HAP-1 (cell line): ENCODE measurements at regions not wholly inside any gene's neighbourhood (a gene's known extent, or its start where the extent isn't known, plus 50 kb on each side); places are given as distances from the start of the nearest gene placed in this dataset.
"Not testable (repeated sequence)": the region's sequence is repeated elsewhere in the genome, so short reads cannot be mapped to it uniquely, and the experiment has no call there.

Experiments used
- DNase-seq, 2 experiments: peaks; one replicate each; pipeline ENCODE4 v3.0.0-alpha.2; 2016 to 2020; ENCODE audit warnings: low spot score in 2 of 2
- H3K27me3 ChIP-seq: fragments of 250-450 bp; sonication (Bioruptor Pico); 2 replicates; pipeline ENCODE4 v1.5.1; 2020; ENCODE audit warnings: low read depth, mild to moderate bottlenecking, moderate library complexity
- H3K36me3 ChIP-seq: fragments of 250-450 bp; sonication (Bioruptor Pico); replicated peaks from 2 replicates; pipeline ENCODE4 v1.5.1; 2020; ENCODE audit warnings: mild to moderate bottlenecking
- H3K4me1 ChIP-seq: fragments of 250-450 bp; sonication (Bioruptor Pico); 2 replicates; pipeline ENCODE4 v1.5.1; 2020; ENCODE audit warnings: mild to moderate bottlenecking
- H3K4me3 ChIP-seq: fragments of 250-450 bp; sonication (Bioruptor Pico); 2 replicates; pipeline ENCODE4 v1.5.1; 2020; ENCODE audit warnings: mild to moderate bottlenecking, moderate library complexity
- H3K9me3 ChIP-seq: fragments of 250-450 bp; sonication (Bioruptor Pico); 2 replicates; pipeline ENCODE4 v1.5.1; 2020; ENCODE audit warnings: mild to moderate bottlenecking, moderate library complexity
- in situ Hi-C: fragments of 300-500 bp; cut with MboI; formaldehyde crosslinking; loops from 3 replicates; pipeline ENCODE4 v1.14.3; 2020; ENCODE audit warnings: low sequenced_read_pairs, inconsistent platforms, mixed read lengths

GRCh38 chr1:79271759-79272158 is 265.2 kb upstream of the ADGRL4 start:
- Histone ChIP-seq H3K4me1 (no peaks in the 10 kb centered on the region), H3K4me3 (no peak overlapping the region), H3K9me3 (no peaks in the 10 kb centered on the region), H3K27me3 (no peaks in the 10 kb centered on the region), H3K36me3 (no peaks in the 10 kb centered on the region)
- in situ Hi-C loops = no loop called here
- no peak for DNase-seq

GRCh38 chr1:79264975-79265818 is 258.7 kb upstream of the ADGRL4 start:
- Histone ChIP-seq H3K4me1 (no peaks in the 10 kb centered on the region), H3K9me3 (no peaks in the 10 kb centered on the region), H3K4me3 (no peak overlapping the region), H3K27me3 (no peaks in the 10 kb centered on the region; the same call in 1 of the 2 replicates), H3K36me3 (no peaks in the 10 kb centered on the region)
- in situ Hi-C loops = no loop called here
- DNase-seq = peak in 1 of 2 experiments; percentile 19

GRCh38 chr1:79264285-79264684 is 257.8 kb upstream of the ADGRL4 start:
- Histone ChIP-seq H3K4me1 (no peaks in the 10 kb centered on the region), H3K27me3 (no peaks in the 10 kb centered on the region; the same call in 1 of the 2 replicates), H3K4me3 (no peak overlapping the region), H3K9me3 (no peaks in the 10 kb centered on the region), H3K36me3 (no peaks in the 10 kb centered on the region)
- no peak for DNase-seq
- in situ Hi-C loops = no loop called here

GRCh38 chr1:79262745-79263258 is 256.3 kb upstream of the ADGRL4 start:
- no peaks in the 10 kb centered on the region for H3K9me3 ChIP-seq
- H3K36me3 ChIP-seq = no peaks in the 10 kb centered on the region
- H3K4me3 ChIP-seq = no peak overlapping the region
- in situ Hi-C loops = no loop called here
- DNase-seq = no peak
- H3K4me1 ChIP-seq = no peaks in the 10 kb centered on the region
- no peaks in the 10 kb centered on the region; the same call in 1 of the 2 replicates for H3K27me3 ChIP-seq

DNA sequence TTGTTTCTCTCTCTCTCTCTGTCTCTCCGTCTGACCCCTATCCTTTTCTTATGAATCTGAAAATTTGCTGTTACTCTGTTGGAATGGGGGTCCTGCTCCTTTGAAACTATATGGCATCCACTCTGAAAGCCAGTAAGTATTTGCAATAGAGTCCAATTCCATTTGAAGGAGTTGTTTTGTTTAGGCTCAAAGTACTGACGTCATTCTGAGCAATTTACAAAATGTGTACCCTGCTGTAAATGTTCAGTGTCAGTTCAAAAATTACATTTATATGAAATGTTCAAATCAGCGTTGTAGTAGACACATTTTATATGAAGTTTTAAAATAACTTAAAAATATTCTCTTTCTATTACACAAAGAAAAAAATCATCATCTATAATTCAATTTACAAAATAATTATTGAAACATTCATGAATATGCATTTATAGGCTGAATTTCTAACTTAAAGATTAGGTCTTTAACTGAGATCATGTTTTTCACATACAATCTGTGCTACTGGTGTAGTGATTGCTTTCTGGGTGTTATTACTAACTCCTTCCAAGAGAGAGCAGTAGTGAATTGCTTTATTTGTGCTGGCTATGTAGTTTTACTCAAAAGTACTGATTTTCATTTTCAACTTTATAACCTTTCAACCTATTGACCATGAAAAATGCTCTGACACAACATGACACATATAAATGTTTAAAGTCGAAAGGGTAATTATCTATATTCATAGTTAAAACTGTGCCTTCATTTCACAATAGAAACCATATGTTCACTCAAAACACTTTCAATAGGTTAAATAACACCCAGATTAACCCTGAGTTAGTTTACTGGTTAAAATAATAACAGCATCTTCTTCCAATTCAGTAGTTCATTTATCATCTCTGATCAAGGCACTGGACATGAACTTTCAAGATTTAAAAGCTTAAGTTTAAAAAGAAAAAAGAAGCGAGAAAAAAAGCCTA is 253.1 kb upstream of the ADGRL4 start:
- H3K27me3 ChIP-seq = no peaks in the 10 kb centered on the region; the same call in 1 of the 2 replicates
- in situ Hi-C loops = no loop called here
- no peaks in the 10 kb centered on the region for H3K4me1 ChIP-seq
- H3K4me3 ChIP-seq = no peak overlapping the region
- H3K36me3 ChIP-seq = no peaks in the 10 kb centered on the region
- DNase-seq = peak in 1 of 2 experiments; percentile 19
- no peaks in the 10 kb centered on the region for H3K9me3 ChIP-seq

DNA sequence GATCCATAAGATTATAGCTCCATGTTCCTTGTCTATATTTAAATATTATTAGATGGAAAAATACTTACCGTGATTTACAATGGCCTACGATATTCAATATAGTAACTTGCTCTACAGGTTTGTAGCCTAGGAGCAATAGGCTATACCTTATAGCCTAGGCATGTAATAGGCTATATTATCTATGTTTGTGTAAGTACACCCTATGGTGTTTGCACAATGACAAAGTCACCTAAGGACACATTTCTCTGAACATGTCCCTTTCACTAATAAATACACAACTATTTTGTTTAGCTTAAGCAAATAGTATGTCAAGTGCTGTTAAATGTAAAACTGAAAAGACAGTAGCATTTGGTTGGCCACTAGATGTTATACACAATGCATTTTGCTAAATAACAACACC is 248.9 kb upstream of the ADGRL4 start:
- in situ Hi-C loops = no loop called here
- Histone ChIP-seq H3K4me1 (no peaks in the 10 kb centered on the region), H3K4me3 (no peak overlapping the region), H3K36me3 (no peaks in the 10 kb centered on the region), H3K27me3 (no peaks in the 10 kb centered on the region), H3K9me3 (no peaks in the 10 kb centered on the region)
- DNase-seq = no peak

DNA sequence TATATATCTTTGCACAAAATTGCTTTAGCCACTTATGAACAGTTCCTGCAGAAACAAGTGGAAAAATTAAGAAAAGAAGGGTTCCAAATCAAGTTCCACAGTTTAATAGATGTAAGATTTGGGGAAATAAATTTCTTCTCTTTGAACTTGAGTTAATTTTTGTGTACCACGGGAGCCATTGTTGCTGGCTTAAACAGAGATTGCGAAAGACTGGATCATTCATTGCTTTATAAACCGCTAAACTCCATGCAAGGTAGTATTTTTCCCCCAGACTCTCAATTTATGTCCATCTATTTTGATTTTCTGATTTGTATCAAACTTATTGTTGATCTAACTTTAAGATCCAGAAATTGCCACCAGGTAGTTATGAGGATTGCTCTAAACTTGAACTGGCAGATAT is 246.1 kb upstream of the ADGRL4 start:
- Histone ChIP-seq H3K27me3 (no peaks in the 10 kb centered on the region), H3K36me3 (no peaks in the 10 kb centered on the region), H3K9me3 (no peaks in the 10 kb centered on the region), H3K4me1 (no peaks in the 10 kb centered on the region), H3K4me3 (no peak overlapping the region)
- in situ Hi-C loops = no loop called here
- no peak for DNase-seq

GRCh38 chr1:79239840-79240239 is 233.3 kb upstream of the ADGRL4 start:
- in situ Hi-C loops = no loop called here
- Histone ChIP-seq H3K36me3 (no peaks in the 10 kb centered on the region), H3K9me3 (no peaks in the 10 kb centered on the region), H3K4me1 (no peaks in the 10 kb centered on the region), H3K27me3 (no peaks in the 10 kb centered on the region), H3K4me3 (no peak overlapping the region)
- DNase-seq = no peak

DNA sequence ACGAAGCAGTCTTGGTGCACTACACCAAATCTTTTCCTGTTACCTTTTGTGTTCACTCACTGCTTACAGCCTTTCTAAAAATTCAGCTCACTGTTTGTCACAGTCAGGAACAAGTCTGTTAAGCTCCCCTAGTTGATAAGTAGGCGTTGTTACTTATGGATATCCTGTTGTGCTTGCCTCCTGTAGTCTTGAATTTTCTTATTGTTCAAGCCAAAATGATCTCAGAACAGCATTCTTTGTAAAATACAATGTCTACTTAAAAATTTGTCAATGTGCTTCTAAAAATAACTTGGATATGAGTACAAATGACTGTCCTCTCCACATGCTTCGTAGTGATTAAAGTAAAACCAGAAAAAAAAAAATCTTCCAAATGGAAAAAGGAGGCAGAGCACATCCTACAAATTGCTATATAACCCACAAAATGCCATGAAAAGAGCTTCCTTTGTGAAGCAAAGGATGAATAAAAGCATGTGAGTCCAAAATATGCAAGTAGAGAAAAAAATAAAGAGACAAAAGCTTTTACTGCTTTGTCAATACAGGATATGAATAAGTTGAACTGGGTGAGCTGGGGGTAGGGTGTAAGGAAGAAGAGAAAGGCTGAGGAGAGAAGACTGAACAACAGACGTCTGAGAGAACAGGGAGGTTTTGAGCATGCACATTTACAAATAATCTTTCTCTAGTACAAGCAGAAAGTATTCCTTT is 228.9 kb upstream of the ADGRL4 start:
- H3K27me3 ChIP-seq = no peaks in the 10 kb centered on the region
- no peaks in the 10 kb centered on the region for H3K9me3 ChIP-seq
- no peak overlapping the region for H3K4me3 ChIP-seq
- peak in 1 of 2 experiments; percentile 19 for DNase-seq
- H3K36me3 ChIP-seq = no peaks in the 10 kb centered on the region
- no peaks in the 10 kb centered on the region for H3K4me1 ChIP-seq
- in situ Hi-C loops = no loop called here

- Histone ChIP-seq H3K36me3 (no peaks in the 10 kb centered on the region), H3K9me3 (no peaks in the 10 kb centered on the region)
- in situ Hi-C loops = no loop called here
Measured at GRCh38 chr1:79232818-79233217, 226.3 kb upstream of the ADGRL4 start.

GRCh38 chr1:79230751-79231150 is 224.2 kb upstream of the ADGRL4 start:
- H3K36me3 ChIP-seq, in situ Hi-C loops, H3K4me3 ChIP-seq, H3K9me3 ChIP-seq, DNase-seq, H3K4me1 ChIP-seq, H3K27me3 ChIP-seq: not testable (repeated sequence)

More at GRCh38 chr1:79232818-79233217, 226.3 kb upstream of the ADGRL4 start:
- Histone ChIP-seq H3K4me3 (no peak overlapping the region), H3K4me1 (no peaks in the 10 kb centered on the region), H3K27me3 (no peaks in the 10 kb centered on the region)
- DNase-seq = no peak

GRCh38 chr1:79226963-79227362 is 220.4 kb upstream of the ADGRL4 start:
- Histone ChIP-seq H3K36me3 (no peaks in the 10 kb centered on the region), H3K4me1 (no peaks in the 10 kb centered on the region), H3K27me3 (no peaks in the 10 kb centered on the region), H3K4me3 (no peak overlapping the region), H3K9me3 (no peaks in the 10 kb centered on the region)
- no peak for DNase-seq
- in situ Hi-C loops = no loop called here

DNA sequence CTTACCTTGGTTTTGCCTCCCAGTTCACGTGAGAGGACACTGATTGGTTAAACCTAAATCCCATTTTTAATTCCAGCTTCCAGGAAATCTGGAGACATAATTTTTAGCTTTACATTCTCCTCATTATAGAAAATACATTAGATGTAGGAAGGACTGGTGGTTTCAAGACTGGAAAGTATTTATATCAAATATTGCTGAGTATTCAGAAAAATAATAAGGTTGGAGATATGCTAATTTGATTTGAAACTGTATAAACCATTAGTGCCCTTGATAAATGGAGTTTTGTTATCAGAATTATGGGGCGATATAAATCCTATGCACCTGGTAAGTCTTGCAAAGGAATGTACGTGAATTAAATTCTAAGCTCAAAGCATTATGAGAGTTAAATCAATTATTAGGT is 218.0 kb upstream of the ADGRL4 start:
- DNase-seq = no peak
- no peak overlapping the region for H3K4me3 ChIP-seq
- H3K4me1 ChIP-seq = no peaks in the 10 kb centered on the region
- H3K27me3 ChIP-seq = no peaks in the 10 kb centered on the region
- H3K9me3 ChIP-seq = peaks cover 2% of the 10 kb centered on the region; the same call in 1 of the 2 replicates
- in situ Hi-C loops = no loop called here
- H3K36me3 ChIP-seq = no peaks in the 10 kb centered on the region
